Renal cortical epithelial cell (primary cell): ENCODE measurements at regions not wholly inside any gene's neighbourhood (a gene's known extent, or its start where the extent isn't known, plus 50 kb on each side); places are given as distances from the start of the nearest gene placed in this dataset.
"Not testable (repeated sequence)": the region's sequence is repeated elsewhere in the genome, so short reads cannot be mapped to it uniquely, and the experiment has no call there.

Source experiments
- DNase-seq: peaks from one replicate; pipeline ENCODE4 v3.0.0-alpha.2; 2011; ENCODE audit warnings: low read depth

GRCh38 chr4:97367878-97368277, 775.4 kb downstream of the STPG2 start:
- peak; percentile 86 for DNase-seq

- DNase-seq, result peak; percentile 49
Measured at GRCh38 chr4:97370568-97370967, 772.7 kb downstream of the STPG2 start.

GRCh38 chr4:97374526-97374925, 768.8 kb downstream of the STPG2 start:
- peak; percentile 84 for DNase-seq

GRCh38 chr4:97386969-97387368, 756.3 kb downstream of the STPG2 start:
- DNase-seq, result no peak

- DNase-seq, result peak; percentile 82
Measured at GRCh38 chr4:97394653-97395052, 748.6 kb downstream of the STPG2 start.

GRCh38 chr4:97396097-97396496, 747.2 kb downstream of the STPG2 start:
- no peak for DNase-seq

- peak; percentile 41 for DNase-seq
Measured at GRCh38 chr4:97396605-97397004, 746.7 kb downstream of the STPG2 start.

- DNase-seq, result peak; percentile 95
Measured at GRCh38 chr4:97404876-97405523, 738.3 kb downstream of the STPG2 start.

- DNase-seq, result no peak
Measured at GRCh38 chr4:97411356-97411755, 731.9 kb downstream of the STPG2 start.

GRCh38 chr4:97412331-97412730, 730.9 kb downstream of the STPG2 start:
- no peak for DNase-seq

- no peak for DNase-seq
Measured at GRCh38 chr4:97414161-97414560, 729.1 kb downstream of the STPG2 start.

- DNase-seq, result peak; percentile 90
Measured at GRCh38 chr4:97432551-97432950, 710.7 kb downstream of the STPG2 start.

- not testable (repeated sequence) for DNase-seq
Measured at GRCh38 chr4:97437998-97438705, 705.1 kb downstream of the STPG2 start.

GRCh38 chr4:97453186-97453585, 690.1 kb downstream of the STPG2 start:
- no peak for DNase-seq

GRCh38 chr4:97457253-97457652, 686.0 kb downstream of the STPG2 start:
- peak; percentile 94 for DNase-seq

GRCh38 chr4:97468272-97468671, 675.0 kb downstream of the STPG2 start:
- no peak for DNase-seq

GRCh38 chr4:97475621-97476020, 667.7 kb downstream of the STPG2 start:
- no peak for DNase-seq

- DNase-seq, result no peak
Measured at GRCh38 chr4:97477974-97478373, 665.3 kb downstream of the STPG2 start.

GRCh38 chr4:97479388-97479787, 663.9 kb downstream of the STPG2 start:
- DNase-seq, result no peak

- DNase-seq, result no peak
Measured at GRCh38 chr4:97491856-97492255, 651.4 kb downstream of the STPG2 start.

GRCh38 chr4:97493815-97494518, 649.3 kb downstream of the STPG2 start:
- DNase-seq, result peak; percentile 45

GRCh38 chr4:97496298-97496873, 646.9 kb downstream of the STPG2 start:
- DNase-seq, result peak; percentile 74

GRCh38 chr4:97498875-97499274, 644.4 kb downstream of the STPG2 start:
- peak; percentile 93 for DNase-seq
